Fibroblast of skin of back (primary cell): ENCODE measurements at regions not wholly inside any gene's neighbourhood (a gene's known extent, or its start where the extent isn't known, plus 50 kb on each side); places are given as distances from the start of the nearest gene placed in this dataset.
"Not testable (repeated sequence)": the region's sequence is repeated elsewhere in the genome, so short reads cannot be mapped to it uniquely, and the experiment has no call there.

Experiments
- DNase-seq: peaks from one replicate; pipeline ENCODE4 v3.0.0-alpha.2; 2013

DNA sequence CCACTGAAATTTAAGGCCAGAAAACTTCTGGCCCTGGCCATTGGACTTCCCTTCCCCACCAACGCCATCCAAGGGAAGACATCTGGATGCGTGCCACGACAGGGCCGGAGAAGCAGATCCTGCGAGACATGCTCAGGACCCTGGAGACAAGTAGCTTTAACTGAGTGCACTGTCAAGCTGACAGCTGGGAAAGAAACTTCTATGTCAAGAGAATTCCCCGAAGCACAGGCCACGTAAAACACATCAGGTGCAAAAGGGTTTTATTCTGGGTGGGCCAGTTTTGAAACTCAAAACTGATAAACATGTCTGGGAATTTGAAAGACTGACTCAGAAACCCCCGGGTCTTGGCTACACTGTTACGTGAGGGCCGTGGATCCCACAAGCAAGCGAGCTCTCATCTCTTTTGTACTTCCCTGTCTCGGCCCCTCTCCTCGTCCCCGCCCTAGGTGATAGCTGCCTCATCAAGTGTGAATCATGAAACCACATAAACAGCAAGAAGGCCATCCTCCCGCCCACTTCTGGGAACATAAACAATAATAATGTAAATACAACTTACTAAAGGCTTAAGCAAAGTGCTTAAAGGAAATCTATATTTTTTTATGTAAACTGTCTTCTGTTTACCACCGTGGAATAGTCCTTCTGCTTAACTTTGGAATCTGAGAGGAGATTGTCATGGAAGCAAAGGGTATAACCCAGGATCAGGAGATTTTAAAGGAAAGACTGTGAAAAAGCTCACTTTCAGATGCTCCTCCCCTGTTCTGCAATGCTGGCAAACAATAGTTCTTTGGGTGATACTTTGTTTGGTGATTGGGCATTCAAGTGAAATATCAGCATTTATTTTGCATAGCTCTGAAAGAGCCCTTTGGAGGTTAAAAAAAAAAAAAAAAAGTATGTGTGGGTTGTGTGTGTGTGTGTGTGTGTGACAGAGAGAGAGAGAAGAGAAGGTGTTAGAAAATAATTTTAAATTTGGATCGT is 406.0 kb upstream of the MAF start:
- DNase-seq = peak; percentile 69

DNA sequence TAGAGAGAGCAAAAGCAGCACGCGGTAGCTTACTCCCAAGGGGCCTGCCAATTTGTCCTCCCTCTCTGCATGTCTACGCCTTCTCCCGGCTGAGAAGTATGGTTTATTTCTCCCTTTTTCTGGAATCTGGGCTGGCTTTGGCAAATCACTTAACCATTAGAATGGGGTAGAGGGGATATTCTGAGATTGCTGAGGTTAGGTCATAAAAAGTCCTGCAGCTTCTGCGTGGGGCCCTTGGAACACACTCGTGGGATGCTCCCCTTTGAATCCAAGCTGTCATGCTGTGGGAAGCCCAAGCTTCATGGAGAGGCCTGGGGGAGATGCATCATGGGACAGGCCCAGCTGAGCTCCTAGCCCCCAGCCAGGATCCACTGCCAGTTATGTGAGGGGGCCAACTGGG is 403.6 kb upstream of the MAF start:
- no peak for DNase-seq

DNA sequence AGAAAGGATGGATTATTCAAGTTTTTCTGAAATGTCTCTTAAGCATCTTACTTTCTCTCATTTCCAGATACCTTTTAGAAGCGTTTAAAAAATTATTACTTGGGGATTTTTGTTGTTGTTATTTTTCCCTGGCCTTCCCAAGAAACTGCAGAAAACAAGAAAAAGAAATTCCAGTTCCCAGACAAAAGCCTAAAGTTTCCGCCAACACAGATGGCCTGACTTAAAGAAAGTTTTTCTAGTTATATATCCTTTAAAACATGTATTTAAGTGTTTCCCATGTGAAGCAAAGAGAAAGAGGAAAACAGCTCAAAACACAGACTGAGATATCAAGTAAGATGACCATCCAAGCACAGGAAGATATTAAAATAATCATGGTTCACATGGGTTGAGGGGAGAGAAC is 401.7 kb upstream of the MAF start:
- no peak for DNase-seq

DNA sequence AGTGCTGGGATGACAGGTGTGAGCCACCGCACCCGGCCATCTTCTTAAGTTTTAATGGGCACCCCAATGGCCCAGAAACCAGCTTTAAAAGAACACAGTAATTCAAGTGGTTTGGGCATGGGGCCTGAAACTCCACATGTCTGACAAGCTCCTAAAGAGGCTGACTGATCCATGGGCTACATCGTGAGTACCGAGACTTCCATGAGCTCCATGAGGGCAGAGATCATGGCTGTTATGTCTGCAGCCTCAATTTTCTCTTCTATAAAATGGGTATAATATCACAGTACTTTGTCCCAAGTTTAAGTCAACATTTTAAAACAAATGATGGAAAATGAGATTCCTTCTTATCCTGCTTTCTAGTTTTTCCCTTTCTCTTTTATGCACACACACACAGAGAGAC is 397.6 kb upstream of the MAF start:
- DNase-seq = no peak

DNA sequence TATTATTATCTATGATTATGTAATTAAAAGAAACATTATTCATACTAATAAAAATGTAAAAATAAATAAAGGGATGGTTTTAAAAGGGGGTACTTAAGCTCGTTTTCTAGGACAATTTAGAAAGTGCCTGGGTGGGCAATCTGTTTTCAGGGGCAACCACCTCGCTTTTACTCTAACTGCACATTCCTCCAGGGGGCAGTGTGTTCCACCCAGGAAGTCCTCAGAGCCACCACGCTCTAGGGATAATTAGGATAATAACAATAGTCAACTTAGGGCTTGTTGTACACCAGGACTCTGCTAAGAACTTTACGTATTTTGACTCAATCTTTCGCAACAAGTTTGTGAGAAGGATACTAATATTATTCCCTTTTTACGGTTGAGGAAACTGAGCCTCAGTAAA is 396.7 kb upstream of the MAF start:
- peak; percentile 16 for DNase-seq

DNA sequence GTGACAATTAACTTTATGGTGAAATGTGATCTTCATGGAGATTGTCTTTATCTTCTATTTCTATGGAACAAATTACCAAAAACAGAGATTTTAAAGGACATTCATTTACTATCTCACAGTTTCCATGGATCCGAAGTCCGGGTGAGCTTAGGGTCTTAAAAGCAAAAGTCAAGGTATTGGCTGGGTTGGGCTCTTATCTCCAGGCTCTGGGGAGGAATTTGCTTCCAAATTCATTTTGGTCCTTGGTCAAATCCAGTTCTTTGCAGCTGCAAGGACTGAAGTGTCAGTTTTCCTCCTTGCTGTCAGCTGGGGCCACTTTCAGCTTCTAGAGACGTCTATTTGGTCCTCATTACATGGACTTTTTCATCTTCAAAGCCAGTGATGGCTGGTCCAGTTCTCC is 395.8 kb upstream of the MAF start:
- no peak for DNase-seq

GRCh38 chr16:79995315-79995714 is 394.8 kb upstream of the MAF start:
- DNase-seq = no peak

DNA sequence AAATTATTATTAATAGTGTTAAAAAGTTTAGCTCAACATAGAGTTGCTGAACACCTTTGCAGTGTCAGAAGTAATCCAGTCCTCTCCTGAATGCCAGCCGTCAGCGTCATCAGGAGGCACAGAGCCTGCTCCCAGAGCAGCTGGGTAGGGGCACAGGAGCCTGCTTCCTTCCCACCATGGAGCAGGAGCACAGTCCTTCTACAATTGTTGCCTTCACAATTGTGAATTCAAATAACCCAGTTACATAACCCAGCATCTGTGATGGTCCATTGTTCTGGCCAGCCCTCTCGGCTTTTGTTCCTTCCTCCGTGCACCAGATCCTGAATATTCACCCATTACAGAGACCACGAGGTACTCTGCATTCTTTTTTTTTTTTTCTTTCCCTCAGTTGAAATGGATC is 393.9 kb upstream of the MAF start:
- no peak for DNase-seq

- DNase-seq = no peak
Observed at GRCh38 chr16:79993629-79994209, 393.2 kb upstream of the MAF start.

DNA sequence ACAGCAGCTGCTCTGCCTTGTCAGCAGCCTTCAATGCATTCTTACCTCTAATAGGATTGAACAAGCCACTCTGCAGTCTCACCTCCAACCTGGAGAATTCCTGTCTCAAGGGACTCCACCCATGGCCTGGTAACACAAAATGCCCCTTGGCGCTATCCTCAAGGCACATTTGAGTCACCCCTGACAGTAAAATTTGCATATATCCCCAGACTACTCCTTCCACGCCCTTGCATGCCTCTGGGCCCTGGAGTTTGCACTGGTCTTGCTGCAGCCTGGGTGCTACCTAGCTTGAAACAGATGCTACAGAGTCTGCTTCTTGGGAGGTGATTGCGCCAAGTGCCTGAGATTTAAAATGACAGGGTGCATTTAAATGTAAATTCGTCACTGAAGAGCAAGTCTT is 391.4 kb upstream of the MAF start:
- no peak for DNase-seq

DNA sequence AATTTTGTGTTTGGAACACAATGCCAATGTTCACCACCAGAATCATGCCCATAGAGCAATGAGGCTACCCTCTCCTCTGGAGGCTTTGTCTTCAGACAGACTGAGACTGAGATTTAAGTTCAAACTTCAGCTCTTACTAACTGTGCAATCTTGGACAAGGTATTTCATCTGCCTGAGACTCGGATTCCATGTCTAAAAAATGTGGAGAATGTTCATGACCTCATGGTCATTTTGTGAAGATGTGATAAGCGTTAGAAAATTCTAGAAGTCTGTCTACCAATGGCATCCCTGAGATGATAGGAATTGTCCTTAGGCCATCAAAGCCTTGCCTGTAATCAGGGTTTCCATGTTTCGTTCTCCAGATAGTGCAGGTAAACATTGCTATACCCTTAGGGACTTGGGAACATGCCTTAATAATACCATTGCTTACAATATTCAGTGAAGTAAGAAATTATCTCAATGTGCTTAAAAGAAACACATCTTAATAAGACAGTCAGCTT is 388.2 kb upstream of the MAF start:
- peak; percentile 5 for DNase-seq

DNA sequence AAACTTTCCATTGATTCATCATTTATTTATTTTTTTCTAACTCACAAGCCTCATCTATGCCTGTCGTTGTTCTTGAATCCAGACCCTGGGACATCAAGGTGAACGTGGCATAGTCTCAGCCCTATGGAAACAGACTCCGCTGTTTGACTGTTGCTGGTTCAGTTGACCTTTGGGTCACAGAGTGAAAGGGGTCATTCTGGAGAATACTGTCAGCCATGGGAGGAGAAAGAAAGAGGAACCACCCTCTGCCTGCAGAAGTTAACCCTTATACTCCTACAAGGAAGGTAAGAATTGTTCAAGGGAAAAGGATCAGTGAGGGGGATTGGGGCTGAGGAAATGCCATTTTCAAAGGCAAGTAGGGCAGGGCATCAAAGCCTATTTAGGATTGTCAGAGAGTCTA is 387.6 kb upstream of the MAF start:
- no peak for DNase-seq

DNA sequence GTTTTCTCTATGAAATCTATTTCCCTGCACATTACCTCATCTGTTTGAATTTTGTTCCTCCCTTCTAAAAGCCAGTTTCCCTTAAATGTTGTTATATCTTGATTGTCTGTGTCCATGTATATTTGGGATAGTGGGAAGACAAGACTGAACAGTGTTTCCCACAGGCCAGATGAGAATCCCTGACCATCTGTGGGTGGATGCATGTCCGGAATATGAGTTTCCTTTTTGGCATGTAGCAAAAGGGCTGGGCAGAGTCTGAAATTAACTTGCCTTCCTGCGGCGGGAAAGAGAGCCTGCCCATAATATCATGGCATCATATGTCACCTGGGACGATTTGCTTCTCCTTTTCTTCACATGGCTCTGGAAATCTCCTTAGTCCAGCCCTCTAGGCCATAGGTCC is 385.8 kb upstream of the MAF start:
- DNase-seq = no peak

DNA sequence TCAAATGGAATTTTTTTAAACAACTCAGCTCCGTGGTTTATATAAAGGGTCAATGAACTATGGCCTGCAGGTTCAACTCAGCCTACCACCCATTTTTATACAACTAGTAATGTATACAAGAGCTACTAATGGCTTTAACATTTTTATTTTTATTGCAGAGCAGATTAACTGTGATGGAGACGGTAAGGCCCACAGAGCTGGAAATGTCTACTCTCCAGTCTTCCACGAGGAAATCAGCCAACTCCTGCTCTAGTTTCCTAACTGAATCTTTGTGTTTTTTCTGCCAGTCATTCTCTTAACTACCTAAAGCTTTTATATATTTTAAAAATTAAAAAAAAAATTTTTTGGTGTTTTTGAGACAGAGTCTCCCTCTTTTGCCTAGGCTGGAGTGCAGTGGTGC is 385.1 kb upstream of the MAF start:
- DNase-seq = no peak

DNA sequence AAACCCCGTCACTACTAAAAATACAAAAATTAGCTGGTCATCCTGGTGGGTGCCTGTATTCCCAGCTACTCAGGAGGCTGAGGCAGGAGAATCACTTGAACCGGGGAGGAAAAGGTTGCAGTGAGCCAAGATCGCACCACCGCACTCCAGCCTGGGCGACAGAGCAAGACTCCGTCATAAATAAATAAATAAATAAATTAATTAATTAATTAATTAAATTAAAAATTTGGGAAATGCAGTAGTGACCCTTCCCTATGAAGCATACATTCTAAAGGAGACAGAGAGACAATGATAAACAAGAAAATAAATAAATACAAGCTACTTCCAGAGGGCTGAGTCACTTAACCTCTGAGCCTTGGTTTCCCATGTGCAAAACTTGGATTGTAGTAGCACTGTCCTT is 383.6 kb upstream of the MAF start:
- DNase-seq = not testable (repeated sequence)

DNA sequence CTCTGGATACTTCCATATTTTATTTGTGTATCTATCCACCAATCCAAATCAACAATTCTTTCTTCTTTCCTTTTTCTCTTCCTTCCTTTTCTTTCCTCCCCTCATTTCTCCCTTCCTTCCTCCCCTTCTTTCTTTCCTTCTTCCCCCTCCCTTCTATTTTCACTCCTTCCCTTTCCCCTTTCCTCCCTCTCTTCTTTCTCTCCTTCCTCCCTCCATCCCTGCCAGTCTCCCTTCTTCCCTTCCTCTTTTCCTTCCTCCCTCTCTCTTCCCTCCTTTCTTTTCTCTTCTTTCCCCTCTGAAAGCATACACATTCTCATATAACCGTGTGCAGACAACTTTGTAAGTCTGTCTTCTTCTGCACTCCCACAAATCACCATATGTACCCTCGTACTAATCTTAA is 382.3 kb upstream of the MAF start:
- DNase-seq = no peak

DNA sequence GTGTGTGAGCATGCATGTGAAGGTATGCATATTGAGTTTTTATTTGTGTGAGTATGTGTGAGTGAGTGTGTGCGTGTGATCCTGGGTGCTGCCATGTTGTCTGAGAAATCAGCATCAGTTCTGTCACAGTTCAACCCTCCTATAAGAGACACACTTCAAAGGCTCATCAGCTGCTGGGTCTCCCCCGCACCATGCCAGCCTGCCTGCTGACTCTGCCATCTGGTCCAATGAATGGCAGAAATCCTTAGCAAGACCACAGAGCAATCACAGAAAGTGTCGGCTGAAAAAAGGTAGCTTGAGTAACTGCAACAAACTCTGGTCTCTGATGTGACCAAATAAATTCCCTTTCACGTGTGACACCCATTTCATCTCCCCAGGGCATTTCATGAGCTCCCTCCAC is 381.8 kb upstream of the MAF start:
- no peak for DNase-seq

- no peak for DNase-seq
Observed at GRCh38 chr16:79981814-79982213, 381.3 kb upstream of the MAF start.

DNA sequence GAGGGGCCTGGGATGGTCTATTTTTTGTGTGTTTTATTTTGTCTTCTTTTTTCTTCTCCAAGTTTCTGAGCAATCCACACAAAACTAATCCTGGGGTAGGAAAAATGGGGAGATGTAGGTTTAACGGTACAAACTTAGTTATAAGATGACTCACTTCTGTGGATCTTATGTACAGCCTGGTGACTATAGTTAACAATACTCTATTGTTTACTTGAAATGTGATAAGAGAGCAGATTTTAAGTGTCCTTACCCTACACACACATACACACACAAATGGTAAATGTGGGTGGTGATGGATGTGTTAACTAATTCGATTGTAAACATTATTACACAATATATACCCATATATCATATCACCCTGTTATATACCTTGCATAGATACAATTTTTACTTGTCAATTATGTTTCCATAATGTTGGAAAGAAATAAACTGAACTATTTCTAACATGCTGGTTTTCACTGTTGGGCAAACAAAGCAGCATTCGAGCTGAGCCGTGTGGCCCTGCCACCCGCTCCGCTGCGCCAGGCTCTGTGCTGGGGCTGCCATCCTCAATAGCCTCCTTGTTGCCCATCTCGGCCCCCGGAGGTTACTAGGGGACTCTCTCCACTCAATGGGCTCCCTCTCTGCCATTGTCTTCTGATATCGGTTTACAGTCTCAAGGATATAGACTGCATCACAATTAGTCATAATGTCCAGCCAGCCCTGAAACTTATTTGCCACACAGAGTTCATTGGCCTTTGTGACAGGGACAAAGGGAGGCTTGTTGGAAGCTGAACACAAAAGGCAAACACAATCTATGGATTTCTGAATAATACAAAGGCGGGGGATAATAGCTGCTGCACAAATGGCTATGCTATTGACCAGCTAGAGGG is 380.3 kb upstream of the MAF start:
- DNase-seq = no peak

- no peak for DNase-seq
Observed at GRCh38 chr16:79977940-79978836, 377.7 kb upstream of the MAF start.

GRCh38 chr16:79973320-79973719 is 372.8 kb upstream of the MAF start:
- DNase-seq = no peak
